SK-N-SH (cell line): ENCODE measurements at regions not wholly inside any gene's neighbourhood (a gene's known extent, or its start where the extent isn't known, plus 50 kb on each side); places are given as distances from the start of the nearest gene placed in this dataset.

ENCODE experiments used
- CTCF ChIP-seq: fragments of 200-600 bp; sonication (generic); IDR thresholded peaks from 2 replicates; pipeline ENCODE4 v1.6.1; 2017; ENCODE audit warnings: antibody characterized with exemption, mild to moderate bottlenecking, moderate library complexity
- EZH2phosphoT487 ChIP-seq: fragments of 200-600 bp; sonication (generic); IDR thresholded peaks from 2 replicates; pipeline ENCODE4 v1.6.1; 2017; ENCODE audit warnings: low read depth, mixed run types, mild to moderate bottlenecking, antibody characterized with exemption, moderate library complexity, borderline replicate concordance
- GATA2 ChIP-seq: sonication (generic); formaldehyde crosslinking; IDR thresholded peaks from 2 replicates; pipeline ENCODE4 v1.5.0; 2020; ENCODE audit warnings: mild to moderate bottlenecking, missing genetic modification reagents
- MAX ChIP-seq: IDR thresholded peaks from 2 replicates; pipeline ENCODE4 v1.4.0; 2012; ENCODE audit warnings: low read depth
- MXI1 ChIP-seq: IDR thresholded peaks from 2 replicates; pipeline ENCODE4 v1.6.1; 2012; ENCODE audit warnings: mild to moderate bottlenecking, low read depth, low read length, improper control_type of control experiment
- NFIC ChIP-seq: IDR thresholded peaks from 2 replicates; pipeline ENCODE4 v1.4.0; 2012; ENCODE audit warnings: borderline replicate concordance
- NRF1 ChIP-seq: IDR thresholded peaks from 2 replicates; pipeline ENCODE4 v1.6.1; 2012; ENCODE audit warnings: low read depth, mild to moderate bottlenecking, low read length
- PBX3 ChIP-seq: IDR thresholded peaks from 2 replicates; pipeline ENCODE4; 2012
- POLR2AphosphoS5 ChIP-seq: IDR thresholded peaks from 2 replicates; pipeline ENCODE4 v1.6.1; 2012; ENCODE audit warnings: low read depth, low read length
- RCOR1 ChIP-seq: fragments of 150-350 bp; IDR thresholded peaks from 2 replicates; pipeline ENCODE4 v1.6.1; 2017; ENCODE audit warnings: antibody characterized with exemption, low read length
- REST ChIP-seq: IDR thresholded peaks from 2 replicates; pipeline ENCODE4 v1.6.1; 2012; ENCODE audit warnings: mild to moderate bottlenecking, low read depth, low read length, moderate library complexity
- RFX5 ChIP-seq: IDR thresholded peaks from 2 replicates; pipeline ENCODE4 v1.6.1; 2012; ENCODE audit warnings: mild to moderate bottlenecking, improper control_type of control experiment, low read length
- TCF12 ChIP-seq: IDR thresholded peaks from 2 replicates; pipeline ENCODE4 v1.4.0; 2012
- USF1 ChIP-seq: IDR thresholded peaks from 2 replicates; pipeline ENCODE4 v1.4.0; 2012; ENCODE audit warnings: low read depth, borderline replicate concordance

- TF ChIP-seq CTCF (no peak), PBX3 (no peak), NRF1 (no peak), POLR2AphosphoS5 (no peak), TCF12 (no peak), MXI1 (no peak), MAX (no peak), EZH2phosphoT487 (no peak), RCOR1 (no peak), USF1 (no peak), RFX5 (no peak), GATA2 (CRISPR knock-in tag) (no peak), REST (no peak), NFIC (no peak)
These were observed 1023.0 kb upstream of the ACVR2A start for GRCh38 chr2:146821836-146822316.
